Testis (tissue), 2 donors: ENCODE measurements at regions not wholly inside any gene's neighbourhood (a gene's known extent, or its start where the extent isn't known, plus 50 kb on each side); places are given as distances from the start of the nearest gene placed in this dataset.

Experiments used
- small RNA-seq, 2 donors: library from RNA; depleted of rRNA; stranded (forward); fragments of <200 nt; gene quantifications; one replicate each; pipeline ENCODE3, GENCODE V24; 2016

Small RNAs in the stretch of these regions (small RNA-seq; reads per million reads assigned to genes)
- 0 reads per million in 2 donors for gene COX7A2P2
- gene RNU6-34P: 0 reads per million in 2 donors
